ENCODE measurements at regions not wholly inside any gene's neighbourhood (a gene's known extent, or its start where the extent isn't known, plus 50 kb on each side); places are given as distances from the start of the nearest gene placed in this dataset.

DNA sequence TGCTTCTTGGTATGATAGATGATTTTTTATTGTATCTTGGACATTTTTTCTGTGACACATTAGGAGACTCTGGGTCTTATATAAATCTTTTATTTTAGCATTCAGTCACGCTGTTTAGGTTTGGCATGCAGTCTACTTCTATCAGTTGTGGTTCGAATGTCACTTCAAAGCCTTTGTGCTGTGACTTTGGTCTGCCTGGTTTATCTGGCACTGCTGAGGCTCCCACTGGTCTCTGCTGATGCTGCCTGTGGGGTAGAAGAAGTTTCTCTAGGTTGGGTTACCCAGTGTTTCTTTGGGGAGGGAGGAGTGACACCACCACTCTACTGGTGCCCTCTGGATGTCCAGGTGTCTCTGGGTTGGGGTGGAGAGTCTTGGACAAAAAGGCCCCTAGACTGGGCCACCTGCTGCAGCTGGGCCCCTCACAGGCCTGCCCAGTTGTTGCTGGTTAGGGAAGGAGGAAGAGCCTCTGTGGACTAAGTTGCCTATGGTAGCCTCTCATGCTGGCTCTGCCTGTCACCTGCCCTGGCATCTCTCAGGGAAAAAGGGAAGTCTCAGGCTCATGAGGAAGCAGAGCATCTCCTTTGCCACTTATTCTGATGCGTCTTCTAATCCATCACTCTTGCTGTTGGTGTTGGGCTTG, 115.4 kb upstream of the HS6ST1 start:
- no peak overlapping the region for H3K4me3 ChIP-seq (ENCODE audit: low read length)
- no peak for TF ChIP-seq CTCF (conservative IDR thresholded peaks at IDR 0.05; ENCODE audit: low read length)
- DNase-seq (ENCODE audit: low read depth), result no peak

DNA sequence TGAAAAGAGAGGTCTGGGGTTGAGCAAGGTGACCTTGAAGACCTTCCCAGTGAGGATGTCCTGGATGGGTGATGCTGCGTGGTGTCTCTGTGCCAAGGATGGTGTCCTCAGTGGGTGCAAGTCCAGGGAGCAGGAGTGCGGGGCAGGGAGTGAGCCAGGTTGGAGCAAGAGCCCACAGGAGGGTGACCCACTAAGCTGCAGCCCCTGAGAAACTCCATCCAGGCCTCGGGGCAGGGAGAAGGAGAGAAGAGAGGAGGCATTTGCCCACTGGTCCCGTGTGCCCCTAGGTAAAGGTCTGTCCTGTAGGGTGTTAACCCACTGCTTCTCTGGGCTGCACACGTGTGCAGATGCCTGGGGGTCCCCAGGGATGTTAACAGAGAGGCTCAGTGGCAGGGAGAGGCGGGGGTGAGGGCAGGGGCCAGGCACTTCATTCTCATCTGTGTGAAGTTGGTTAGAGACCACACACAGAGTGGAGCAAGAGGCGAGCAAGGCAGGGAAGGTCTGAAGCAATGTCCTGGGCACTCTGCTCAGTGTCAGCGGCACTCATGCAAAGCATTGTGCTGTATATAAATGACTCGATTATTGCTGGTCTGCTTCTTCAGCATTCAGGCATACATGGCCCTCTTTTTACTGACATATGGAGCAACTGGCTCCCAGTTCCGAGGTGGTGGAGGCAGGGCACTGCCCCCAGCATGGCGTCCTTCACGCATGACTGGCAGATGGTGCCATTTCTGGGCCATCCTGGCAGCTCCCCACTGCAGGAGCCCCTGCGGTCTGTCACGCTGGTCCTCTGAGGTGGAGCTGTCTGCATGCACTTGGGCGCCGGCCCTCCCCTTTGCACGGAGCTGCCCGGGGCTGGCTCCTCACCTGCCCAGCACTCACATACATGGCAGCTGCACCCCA, 117.2 kb upstream of the HS6ST1 start:
- no peak for DNase-seq (ENCODE audit: low read depth)
- TF ChIP-seq CTCF (conservative IDR thresholded peaks at IDR 0.05; ENCODE audit: low read length), result no peak
- no peak overlapping the region for H3K4me3 ChIP-seq (ENCODE audit: low read length)

GRCh38 chr2:128436479-128437203, 118.0 kb upstream of the HS6ST1 start:
- H3K4me3 ChIP-seq (ENCODE audit: low read length), result no peak overlapping the region
- peak; percentile 62 for DNase-seq (ENCODE audit: low read depth)
- no peak for TF ChIP-seq CTCF (conservative IDR thresholded peaks at IDR 0.05; ENCODE audit: low read length)

- H3K4me3 ChIP-seq (ENCODE audit: low read length), result no peak overlapping the region
- TF ChIP-seq CTCF (conservative IDR thresholded peaks at IDR 0.05; ENCODE audit: low read length), result no peak
- DNase-seq (ENCODE audit: low read depth), result no peak
Measured at GRCh38 chr2:128437204-128437565, 118.5 kb upstream of the HS6ST1 start.

GRCh38 chr2:128438091-128438490, 119.4 kb upstream of the HS6ST1 start:
- no peak for TF ChIP-seq CTCF (conservative IDR thresholded peaks at IDR 0.05; ENCODE audit: low read length)
- H3K4me3 ChIP-seq (ENCODE audit: low read length), result no peak overlapping the region
- DNase-seq (ENCODE audit: low read depth), result no peak

DNA sequence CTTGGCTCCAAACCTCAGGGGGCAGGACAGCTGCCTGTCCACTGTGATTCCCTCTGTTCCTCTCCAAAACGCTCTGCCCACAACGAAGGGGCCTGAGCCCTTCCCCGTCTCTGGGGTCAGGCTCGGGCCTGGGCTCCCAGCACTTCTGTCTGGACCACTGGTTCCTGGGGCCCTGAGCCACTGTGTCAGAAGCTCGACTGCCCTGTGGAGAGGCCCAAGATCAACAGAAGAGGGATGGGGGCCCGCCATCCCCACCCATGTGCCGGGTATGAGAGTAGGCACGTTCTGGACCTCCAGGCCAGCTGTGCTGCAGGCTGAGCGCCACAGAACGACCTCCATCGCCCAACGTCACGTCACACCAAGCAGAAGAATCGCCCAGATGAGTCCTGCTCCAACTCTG, 119.9 kb upstream of the HS6ST1 start:
- no peak for DNase-seq (ENCODE audit: low read depth)
- TF ChIP-seq CTCF (conservative IDR thresholded peaks at IDR 0.05; ENCODE audit: low read length), result no peak
- H3K4me3 ChIP-seq (ENCODE audit: low read length), result no peak overlapping the region

Data from AG10803 (cell line).